Activated T-cell treated with anti-CD3 and anti-CD28 coated beads, Interleukin-2, amount 50 U/mL, for 24 hours (primary cell): ENCODE measurements at regions not wholly inside any gene's neighbourhood (a gene's known extent, or its start where the extent isn't known, plus 50 kb on each side); places are given as distances from the start of the nearest gene placed in this dataset.

Source experiments
- DNase-seq: peaks from one replicate; pipeline ENCODE4 v3.0.0-alpha.2; 2020
- H3K27ac Mint-ChIP-seq: 2 replicates; pipeline ENCODE4 v1.8.0; 2020; ENCODE audit warnings: mild to moderate bottlenecking, mixed read lengths
- H3K27me3 Mint-ChIP-seq: 2 replicates; pipeline ENCODE4 v1.8.0; 2020; ENCODE audit warnings: mixed read lengths
- H3K36me3 Mint-ChIP-seq: 2 replicates; pipeline ENCODE4 v1.8.0; 2020; ENCODE audit warnings: low read depth, mixed read lengths
- H3K4me1 Mint-ChIP-seq: 2 replicates; pipeline ENCODE4 v1.8.0; 2020; ENCODE audit warnings: low read depth, mixed read lengths
- H3K4me3 Mint-ChIP-seq: 2 replicates; pipeline ENCODE4 v1.8.0; 2020; ENCODE audit warnings: mild to moderate bottlenecking, moderate library complexity, mixed read lengths
- H3K9me3 Mint-ChIP-seq: 2 replicates; pipeline ENCODE4 v1.8.0; 2020; ENCODE audit warnings: mixed read lengths

GRCh38 chr3:5616873-5617272 is 429.4 kb downstream of the EDEM1 start:
- H3K27ac Mint-ChIP-seq: no peak overlapping the region
- DNase-seq: no peak
- H3K4me3 Mint-ChIP-seq: no peak overlapping the region
- no peaks in the 10 kb centered on the region for H3K4me1 Mint-ChIP-seq
- no peaks in the 10 kb centered on the region for H3K27me3 Mint-ChIP-seq
- peaks cover 3% of the 10 kb centered on the region for H3K9me3 Mint-ChIP-seq
- no peaks in the 10 kb centered on the region for H3K36me3 Mint-ChIP-seq

GRCh38 chr3:5618170-5618569 is 430.7 kb downstream of the EDEM1 start:
- Mint-ChIP-seq H3K4me1 (no peaks in the 10 kb centered on the region), H3K9me3 (peaks cover 3% of the 10 kb centered on the region)

GRCh38 chr3:5630406-5630805 is 442.9 kb downstream of the EDEM1 start:
- H3K4me1 Mint-ChIP-seq: no peaks in the 10 kb centered on the region
- no peak for DNase-seq
- H3K4me3 Mint-ChIP-seq: no peak overlapping the region
- H3K9me3 Mint-ChIP-seq: peaks cover 5% of the 10 kb centered on the region
- H3K27me3 Mint-ChIP-seq: no peaks in the 10 kb centered on the region
- H3K36me3 Mint-ChIP-seq: no peaks in the 10 kb centered on the region
- no peak overlapping the region for H3K27ac Mint-ChIP-seq

More at GRCh38 chr3:5618170-5618569, 430.7 kb downstream of the EDEM1 start:
- H3K4me3 Mint-ChIP-seq: no peak overlapping the region
- no peaks in the 10 kb centered on the region for H3K36me3 Mint-ChIP-seq
- no peak overlapping the region for H3K27ac Mint-ChIP-seq
- DNase-seq: no peak
- H3K27me3 Mint-ChIP-seq: no peaks in the 10 kb centered on the region

DNA sequence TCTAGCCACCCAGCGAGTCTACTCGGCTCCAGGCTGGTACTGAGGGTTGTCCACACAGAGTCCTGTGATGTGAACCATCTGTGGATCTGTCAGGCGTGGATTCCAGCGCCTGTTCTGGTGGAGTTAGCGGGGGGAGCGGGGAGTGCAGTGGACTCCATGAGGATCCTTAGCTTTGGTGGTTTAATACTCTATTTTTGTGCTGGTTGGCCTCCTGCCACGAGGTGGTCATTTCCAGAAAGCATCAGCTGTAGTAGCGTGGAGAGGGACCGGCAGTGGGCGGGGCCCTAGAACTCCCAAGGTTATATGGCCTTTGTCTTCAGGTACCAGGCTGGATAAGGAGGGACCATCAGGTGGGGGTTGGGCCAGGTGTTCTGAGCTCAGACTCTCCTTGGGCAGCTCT is 446.5 kb downstream of the EDEM1 start:
- Mint-ChIP-seq H3K36me3 (no peaks in the 10 kb centered on the region), H3K27ac (no peak overlapping the region), H3K4me1 (no peaks in the 10 kb centered on the region), H3K27me3 (no peaks in the 10 kb centered on the region), H3K9me3 (peaks cover 2% of the 10 kb centered on the region), H3K4me3 (no peak overlapping the region)
- DNase-seq: no peak

DNA sequence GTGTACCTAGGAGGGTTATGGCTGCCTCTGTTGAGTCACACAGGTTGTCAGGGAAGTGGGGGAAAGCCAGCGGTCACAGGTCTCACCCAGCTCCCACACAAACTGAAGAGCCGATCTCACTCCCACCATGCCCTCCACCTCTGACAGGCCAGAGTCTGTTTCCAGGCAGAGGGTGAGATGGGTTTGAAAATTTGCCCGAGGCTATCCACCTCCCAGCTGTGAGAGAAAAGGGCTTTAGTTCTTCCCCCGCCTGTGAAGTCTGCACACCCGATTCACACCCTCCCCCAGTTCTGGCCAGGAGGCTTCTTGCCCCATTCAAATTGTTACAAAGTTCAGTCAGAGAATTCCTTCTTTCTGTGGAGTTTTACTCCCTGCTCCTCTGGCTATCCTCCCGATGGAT is 446.9 kb downstream of the EDEM1 start:
- no peak overlapping the region for H3K27ac Mint-ChIP-seq
- H3K4me3 Mint-ChIP-seq: no peak overlapping the region

DNA sequence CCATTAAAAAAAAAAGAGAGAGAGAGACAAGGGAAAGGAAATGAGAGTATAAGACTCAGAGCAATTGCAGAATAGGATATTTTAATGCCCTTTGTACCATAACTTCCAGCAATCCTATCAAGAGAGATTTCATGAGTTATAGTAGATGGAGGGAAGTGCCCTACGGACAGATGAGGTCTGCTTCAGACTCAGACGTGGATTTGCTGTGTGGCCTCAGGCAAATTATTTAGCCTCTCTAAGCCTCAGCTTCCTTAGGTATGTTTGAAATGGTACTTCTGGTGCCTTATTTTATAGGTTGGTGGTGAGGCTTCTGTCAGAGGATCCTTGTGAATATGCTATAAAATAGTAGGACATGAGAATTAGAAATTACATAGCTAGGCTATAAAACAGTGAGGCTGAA is 448.2 kb downstream of the EDEM1 start:
- H3K36me3 Mint-ChIP-seq: no peaks in the 10 kb centered on the region
- H3K4me3 Mint-ChIP-seq: no peak overlapping the region
- no peak for DNase-seq
- no peak overlapping the region for H3K27ac Mint-ChIP-seq
- no peaks in the 10 kb centered on the region for H3K4me1 Mint-ChIP-seq
- H3K27me3 Mint-ChIP-seq: no peaks in the 10 kb centered on the region
- H3K9me3 Mint-ChIP-seq: peaks cover 2% of the 10 kb centered on the region

More for the DNA sequence above, 446.9 kb downstream of the EDEM1 start:
- Mint-ChIP-seq H3K27me3 (no peaks in the 10 kb centered on the region), H3K36me3 (no peaks in the 10 kb centered on the region), H3K4me1 (no peaks in the 10 kb centered on the region), H3K9me3 (peaks cover 2% of the 10 kb centered on the region)
- no peak for DNase-seq

DNA sequence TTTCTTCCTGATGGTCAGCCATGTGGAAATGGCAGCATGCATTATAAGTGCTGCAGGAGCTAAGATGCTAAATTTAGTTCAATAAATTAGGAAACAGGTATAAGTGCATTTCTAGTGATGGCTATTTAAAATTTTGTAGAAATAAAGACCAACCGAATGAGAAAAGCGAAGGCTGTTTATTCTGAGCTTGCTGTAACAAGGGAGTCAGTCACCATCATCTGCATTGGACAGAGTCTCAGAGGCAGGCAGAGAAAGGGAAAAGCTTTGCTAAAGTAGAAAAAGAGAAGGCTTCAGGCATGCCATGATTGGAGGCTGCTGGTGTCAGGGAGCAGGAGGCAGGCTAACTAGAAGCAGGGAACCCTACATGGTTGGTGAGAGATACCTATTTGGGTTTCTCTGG is 451.0 kb downstream of the EDEM1 start:
- no peak for DNase-seq
- Mint-ChIP-seq H3K36me3 (no peaks in the 10 kb centered on the region), H3K27me3 (no peaks in the 10 kb centered on the region), H3K4me1 (no peaks in the 10 kb centered on the region), H3K4me3 (no peak overlapping the region), H3K27ac (no peak overlapping the region), H3K9me3 (peaks cover 6% of the 10 kb centered on the region)

DNA sequence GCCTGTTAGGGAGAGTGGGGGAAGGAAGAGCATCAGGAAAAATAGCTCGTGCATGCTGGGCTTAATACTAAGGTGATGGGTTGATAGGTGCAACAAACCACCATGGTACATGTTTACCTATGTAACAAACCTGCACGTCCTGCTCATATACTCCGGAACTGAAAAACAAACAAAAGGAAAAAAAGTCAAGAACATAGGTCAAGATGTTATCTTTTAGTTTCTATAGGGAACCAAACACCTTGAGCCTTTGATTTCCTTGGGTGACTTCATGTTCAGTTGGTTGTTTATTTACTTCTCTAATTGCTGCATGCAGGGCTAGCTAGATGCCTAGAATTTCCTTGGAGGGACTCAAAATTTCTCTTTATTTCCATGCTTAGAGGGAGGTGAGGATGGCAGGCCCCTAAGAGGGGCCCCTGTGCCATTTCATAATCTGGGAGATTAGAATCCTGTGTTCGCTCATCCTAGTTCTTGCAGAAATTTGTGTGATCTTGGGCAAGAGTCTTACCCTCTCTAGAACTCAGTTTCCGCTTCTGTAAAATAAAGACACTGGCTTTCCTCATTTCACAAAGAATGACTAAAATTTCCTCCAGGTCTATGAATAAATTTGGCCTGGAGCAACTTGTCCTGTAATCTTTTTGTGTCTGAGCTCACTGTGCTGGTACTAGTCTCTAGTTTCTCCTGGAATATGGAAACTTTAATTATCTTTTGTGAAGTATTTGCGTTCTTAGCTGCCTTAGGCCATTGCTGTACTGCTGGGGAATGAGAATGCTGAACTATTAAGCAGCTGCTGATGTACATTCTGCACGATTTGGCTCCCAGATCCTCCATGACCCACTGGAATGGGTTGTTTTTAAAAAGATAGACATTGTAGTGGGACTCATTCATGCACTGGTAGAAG is 457.5 kb downstream of the EDEM1 start:
- H3K4me1 Mint-ChIP-seq: no peaks in the 10 kb centered on the region
- no peak for DNase-seq
- no peak overlapping the region for H3K4me3 Mint-ChIP-seq
- no peak overlapping the region for H3K27ac Mint-ChIP-seq
- H3K27me3 Mint-ChIP-seq: no peaks in the 10 kb centered on the region
- peaks cover 6% of the 10 kb centered on the region for H3K9me3 Mint-ChIP-seq
- no peaks in the 10 kb centered on the region for H3K36me3 Mint-ChIP-seq

DNA sequence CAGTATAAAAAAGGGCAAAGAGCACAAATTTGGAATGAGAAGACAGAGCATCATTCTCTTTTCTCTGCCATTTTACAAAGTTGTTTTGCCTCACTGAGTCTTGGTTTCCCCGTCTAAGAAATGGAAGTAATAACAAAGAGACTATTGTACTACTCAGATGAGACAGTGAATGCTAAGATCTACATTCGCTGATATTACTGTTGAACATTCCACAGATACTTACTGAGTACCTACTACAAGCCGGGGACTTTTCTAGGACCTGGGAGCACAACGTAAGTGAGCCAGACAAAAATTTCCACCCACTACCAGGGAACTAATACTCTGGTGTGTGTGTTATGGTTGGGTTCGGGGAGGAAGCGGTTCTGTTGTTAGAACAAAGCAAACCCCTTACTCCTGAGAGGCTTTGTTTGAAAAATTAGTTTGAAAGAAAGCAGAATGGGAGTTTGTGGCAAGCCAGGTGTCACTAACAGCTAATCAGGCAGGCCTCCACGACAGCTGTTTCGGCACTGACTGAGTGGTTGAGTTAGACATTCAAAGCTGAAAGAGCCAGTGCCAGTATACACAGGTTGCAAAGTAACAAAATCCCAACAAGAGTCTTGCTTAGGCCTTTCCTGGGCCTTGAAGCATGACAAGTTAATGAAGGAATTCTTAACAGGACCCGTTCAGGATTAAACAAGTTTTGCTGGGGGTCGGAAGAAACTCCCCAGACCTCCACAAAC is 458.3 kb downstream of the EDEM1 start:
- Mint-ChIP-seq H3K36me3 (no peaks in the 10 kb centered on the region), H3K27me3 (no peaks in the 10 kb centered on the region), H3K4me3 (no peak overlapping the region), H3K27ac (no peak overlapping the region), H3K4me1 (no peaks in the 10 kb centered on the region), H3K9me3 (peaks cover 5% of the 10 kb centered on the region)
- DNase-seq: no peak

DNA sequence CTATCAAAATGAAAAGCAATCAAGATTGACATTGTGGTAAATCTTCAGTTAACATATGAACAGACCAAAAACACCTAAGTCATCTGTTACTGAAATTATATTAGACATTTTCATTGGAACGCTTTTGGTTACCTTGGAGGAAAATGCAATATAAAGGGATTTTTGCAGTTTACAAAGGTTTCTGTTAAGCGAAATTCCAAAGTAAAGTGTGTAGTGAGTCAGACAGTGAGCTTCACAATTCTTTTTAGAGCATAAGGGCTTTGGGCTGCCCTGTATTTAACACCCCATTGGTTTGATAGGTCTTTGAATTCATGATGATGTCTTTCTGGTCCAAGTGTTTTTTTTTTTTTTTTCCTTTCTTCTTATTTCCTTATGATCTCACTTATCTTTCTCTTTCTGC is 462.8 kb downstream of the EDEM1 start:
- H3K9me3 Mint-ChIP-seq: peaks cover 2% of the 10 kb centered on the region
- DNase-seq: no peak
- no peaks in the 10 kb centered on the region for H3K27me3 Mint-ChIP-seq
- H3K4me3 Mint-ChIP-seq: no peak overlapping the region
- no peak overlapping the region for H3K27ac Mint-ChIP-seq
- H3K36me3 Mint-ChIP-seq: no peaks in the 10 kb centered on the region
- H3K4me1 Mint-ChIP-seq: no peaks in the 10 kb centered on the region

GRCh38 chr3:5651351-5651750 is 463.8 kb downstream of the EDEM1 start:
- H3K9me3 Mint-ChIP-seq: peaks cover 2% of the 10 kb centered on the region
- no peak for DNase-seq
- H3K4me3 Mint-ChIP-seq: no peak overlapping the region
- H3K27ac Mint-ChIP-seq: no peak overlapping the region
- H3K4me1 Mint-ChIP-seq: no peaks in the 10 kb centered on the region
- no peaks in the 10 kb centered on the region for H3K36me3 Mint-ChIP-seq
- no peaks in the 10 kb centered on the region for H3K27me3 Mint-ChIP-seq

GRCh38 chr3:5653426-5654143 is 466.1 kb downstream of the EDEM1 start:
- H3K9me3 Mint-ChIP-seq: peaks cover 2% of the 10 kb centered on the region

GRCh38 chr3:5657106-5657505 is 469.6 kb downstream of the EDEM1 start:
- Mint-ChIP-seq H3K4me3 (no peak overlapping the region), H3K27me3 (no peaks in the 10 kb centered on the region), H3K4me1 (no peaks in the 10 kb centered on the region), H3K9me3 (no peaks in the 10 kb centered on the region), H3K27ac (no peak overlapping the region), H3K36me3 (no peaks in the 10 kb centered on the region)
- DNase-seq: no peak

More at GRCh38 chr3:5653426-5654143, 466.1 kb downstream of the EDEM1 start:
- Mint-ChIP-seq H3K27ac (no peak overlapping the region), H3K4me3 (no peak overlapping the region), H3K27me3 (no peaks in the 10 kb centered on the region), H3K36me3 (no peaks in the 10 kb centered on the region), H3K4me1 (no peaks in the 10 kb centered on the region)
- no peak for DNase-seq

- H3K27me3 Mint-ChIP-seq: no peaks in the 10 kb centered on the region
- H3K4me1 Mint-ChIP-seq: no peaks in the 10 kb centered on the region
- no peak overlapping the region for H3K4me3 Mint-ChIP-seq
- no peak overlapping the region for H3K27ac Mint-ChIP-seq
- DNase-seq: no peak
- H3K36me3 Mint-ChIP-seq: no peaks in the 10 kb centered on the region
- peaks cover 18% of the 10 kb centered on the region for H3K9me3 Mint-ChIP-seq
Observed at GRCh38 chr3:5663601-5664000, 476.1 kb downstream of the EDEM1 start.
